Gastroesophageal sphincter (tissue), 4 donors: ENCODE measurements at regions not wholly inside any gene's neighbourhood (a gene's known extent, or its start where the extent isn't known, plus 50 kb on each side); places are given as distances from the start of the nearest gene placed in this dataset.

Source experiments
- ATAC-seq: fragments of 150-250 bp; one replicate; pipeline ENCODE4 v1.9.1; 2016; ENCODE audit warnings: mild to moderate bottlenecking, moderate library complexity
- H3K27ac ChIP-seq, 4 donors: fragments of 200-600 bp; sonication (generic) in 3 of 4; 1 replicate in 3 of 4; 2 replicates in 1 of 4; pipeline ENCODE4 v1.5.1; 2016 to 2019
- H3K27me3 ChIP-seq: fragments of 200-600 bp; sonication (generic); one replicate; pipeline ENCODE4 v1.5.1; 2019
- H3K36me3 ChIP-seq, 2 donors: fragments of 200-600 bp; sonication (generic); one replicate each; pipeline ENCODE4 v1.5.1; 2019; ENCODE audit warnings: control low read depth in 1 of 2
- H3K4me1 ChIP-seq, 3 donors: fragments of 200-600 bp; sonication (generic); 1 replicate in 2 of 3; 2 replicates in 1 of 3; pipeline ENCODE4 v1.5.1; 2016 to 2019; ENCODE audit warnings: control low read depth in 2 of 3
- H3K4me3 ChIP-seq, 2 donors: fragments of 200-600 bp; sonication (generic); one replicate each; pipeline ENCODE4 v1.5.1; 2019; ENCODE audit warnings: mild to moderate bottlenecking in 1 of 2, moderate library complexity in 1 of 2
- H3K9me3 ChIP-seq, 3 donors: fragments of 200-600 bp; sonication (generic); one replicate each; pipeline ENCODE4 v1.5.1; 2017 to 2019; ENCODE audit warnings: control low read depth in 2 of 3
- EP300 ChIP-seq: sonication (generic); formaldehyde crosslinking; IDR thresholded peaks from one replicate; pipeline ENCODE4 v1.6.1; 2017; ENCODE audit warnings: antibody characterized with exemption, mild to moderate bottlenecking
- POLR2A ChIP-seq, 2 donors: fragments of 450-650 bp; IDR thresholded peaks; one replicate each; pipeline ENCODE4 v1.6.1; 2017; ENCODE audit warnings: antibody characterized with exemption in 2 of 2, mild to moderate bottlenecking in 2 of 2, moderate library complexity in 1 of 2
- POLR2AphosphoS5 ChIP-seq: sonication (generic); formaldehyde crosslinking; IDR thresholded peaks from one replicate; pipeline ENCODE4 v1.6.1; 2017; ENCODE audit warnings: antibody characterized with exemption
- WGBS, 2 donors: methylation state at CpG; one replicate each; pipeline ENCODE4 v1.1.5; 2018; ENCODE audit warnings: low coverage in 1 of 2; 5-methylcytosine and 5-hydroxymethylcytosine counted together
- TF ChIP-seq, protein P1 (sequence below), 4 experiments: fragments of 200-600 bp in 2 of 4; fragments of 450-650 bp in 2 of 4; sonication (generic) in 1 of 4; IDR thresholded peaks; one replicate each; pipeline ENCODE4 v1.5.1; 2017 to 2019; ENCODE audit warnings: antibody characterized with exemption in 4 of 4, mild to moderate bottlenecking in 2 of 4, moderate library complexity in 2 of 4

DNA sequence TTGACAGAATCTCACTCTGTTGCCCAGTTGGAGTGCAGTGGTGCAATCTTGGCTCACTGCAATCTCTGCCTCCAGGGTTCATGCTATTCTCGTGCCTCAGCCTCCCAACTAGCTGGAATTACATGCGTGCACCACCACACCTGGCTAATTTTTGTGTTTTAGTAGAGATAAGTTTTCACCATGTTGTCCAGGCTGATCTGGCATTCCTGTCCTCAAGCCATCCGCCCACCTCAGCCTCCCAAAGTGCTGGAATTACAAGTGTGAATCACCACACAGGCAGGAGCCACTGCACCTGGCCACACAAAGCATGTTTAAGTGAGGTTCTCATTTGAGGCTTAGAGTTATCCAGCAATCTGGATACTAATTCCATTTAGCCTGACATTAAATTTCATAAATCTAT lies 180.9 kb upstream of the GRID2 start:
- WGBS, 2 donors = 81 to 100% methylated on average over 1 to 3 of the region's 3 CpGs
- Histone ChIP-seq H3K4me3 (no peak overlapping the region), H3K36me3 (no peaks in the 10 kb centered on the region), H3K4me1 (peaks cover 0 to 6% (median 0%) of the 10 kb centered on the region in 3 donors), H3K9me3 (no peaks in the 10 kb centered on the region), H3K27ac (no peak overlapping the region), H3K27me3 (no peaks in the 10 kb centered on the region)
- TF ChIP-seq EP300 = no peak
- TF ChIP-seq POLR2A (IDR thresholded peaks at IDR 0.05) = no peak
- TF ChIP-seq POLR2AphosphoS5 = no peak
- TF ChIP-seq, protein P1, sequence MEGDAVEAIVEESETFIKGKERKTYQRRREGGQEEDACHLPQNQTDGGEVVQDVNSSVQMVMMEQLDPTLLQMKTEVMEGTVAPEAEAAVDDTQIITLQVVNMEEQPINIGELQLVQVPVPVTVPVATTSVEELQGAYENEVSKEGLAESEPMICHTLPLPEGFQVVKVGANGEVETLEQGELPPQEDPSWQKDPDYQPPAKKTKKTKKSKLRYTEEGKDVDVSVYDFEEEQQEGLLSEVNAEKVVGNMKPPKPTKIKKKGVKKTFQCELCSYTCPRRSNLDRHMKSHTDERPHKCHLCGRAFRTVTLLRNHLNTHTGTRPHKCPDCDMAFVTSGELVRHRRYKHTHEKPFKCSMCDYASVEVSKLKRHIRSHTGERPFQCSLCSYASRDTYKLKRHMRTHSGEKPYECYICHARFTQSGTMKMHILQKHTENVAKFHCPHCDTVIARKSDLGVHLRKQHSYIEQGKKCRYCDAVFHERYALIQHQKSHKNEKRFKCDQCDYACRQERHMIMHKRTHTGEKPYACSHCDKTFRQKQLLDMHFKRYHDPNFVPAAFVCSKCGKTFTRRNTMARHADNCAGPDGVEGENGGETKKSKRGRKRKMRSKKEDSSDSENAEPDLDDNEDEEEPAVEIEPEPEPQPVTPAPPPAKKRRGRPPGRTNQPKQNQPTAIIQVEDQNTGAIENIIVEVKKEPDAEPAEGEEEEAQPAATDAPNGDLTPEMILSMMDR (IDR thresholded peaks at IDR 0.05) = no peak
- ATAC-seq = no peak

DNA sequence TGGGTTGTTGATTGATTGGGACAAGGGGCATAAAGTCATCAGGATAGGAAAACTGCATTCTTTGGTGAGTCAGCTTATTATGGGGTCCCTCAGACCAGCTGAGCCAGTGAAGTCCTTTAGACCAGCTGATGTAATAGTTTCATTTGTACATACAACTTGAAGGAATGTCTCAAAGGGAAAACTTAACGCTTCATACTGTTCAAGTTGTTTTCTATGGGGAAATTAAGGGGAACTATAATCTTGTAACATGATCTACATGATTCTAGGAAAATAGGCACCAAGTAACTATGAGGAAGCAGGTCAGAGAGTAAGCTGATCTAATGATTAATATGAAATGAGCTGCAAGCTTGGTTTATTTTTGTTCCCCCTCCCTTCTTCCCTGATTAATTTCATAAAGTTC lies 175.1 kb upstream of the GRID2 start:
- no peak overlapping the region for H3K27ac ChIP-seq
- H3K36me3 ChIP-seq = no peaks in the 10 kb centered on the region
- ATAC-seq = no peak
- H3K9me3 ChIP-seq = peaks cover 0 to 11% (median 0%) of the 10 kb centered on the region in 3 donors
- no peak for TF ChIP-seq EP300
- TF ChIP-seq POLR2AphosphoS5 = no peak
- TF ChIP-seq, protein P1 (IDR thresholded peaks at IDR 0.05) = no peak
- no peak for TF ChIP-seq POLR2A (IDR thresholded peaks at IDR 0.05)
- no peaks in the 10 kb centered on the region for H3K27me3 ChIP-seq
- H3K4me1 ChIP-seq = no peaks in the 10 kb centered on the region
- H3K4me3 ChIP-seq = no peak overlapping the region
- WGBS, 2 donors = 67 to 88% methylated on average over 1 of the region's 1 CpG

DNA sequence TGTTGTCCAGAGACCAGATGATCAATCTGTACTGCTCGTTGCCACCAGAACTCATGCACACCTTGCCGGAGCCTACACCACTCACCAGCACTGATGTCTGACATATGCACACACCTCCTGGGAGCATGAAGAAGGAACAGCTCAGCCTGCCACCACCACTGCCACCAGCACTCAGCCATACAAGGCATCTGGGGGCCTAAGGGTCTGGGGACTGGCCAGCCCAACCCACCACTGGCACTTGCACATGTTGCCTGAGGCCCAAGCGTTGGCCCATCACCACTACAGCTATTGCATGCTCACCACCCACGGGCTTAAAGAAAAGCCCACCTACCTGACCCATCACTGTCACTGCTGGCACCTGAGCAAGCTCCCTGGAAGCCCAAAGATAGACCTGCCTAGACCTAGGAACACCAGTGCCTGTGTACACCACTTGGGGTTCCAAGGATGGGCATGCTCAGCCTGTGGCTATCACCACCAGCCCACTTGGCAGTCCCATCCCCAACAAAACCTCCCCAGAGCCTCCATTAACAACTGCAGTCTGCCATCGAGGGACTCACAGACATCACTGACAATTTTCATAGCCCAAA lies 174.3 kb upstream of the GRID2 start:
- WGBS, 2 donors = no CpG with 5 or more reads among the region's 5 CpGs
- H3K27ac ChIP-seq = no peak overlapping the region
- no peaks in the 10 kb centered on the region for H3K4me1 ChIP-seq
- no peak overlapping the region for H3K4me3 ChIP-seq
- H3K27me3 ChIP-seq = no peaks in the 10 kb centered on the region
- peak; percentile 28 for ATAC-seq
- TF ChIP-seq, protein P1 (IDR thresholded peaks at IDR 0.05) = no peak
- no peak for TF ChIP-seq POLR2AphosphoS5
- no peak for TF ChIP-seq POLR2A (IDR thresholded peaks at IDR 0.05)
- TF ChIP-seq EP300 = no peak
- H3K36me3 ChIP-seq = no peaks in the 10 kb centered on the region
- peaks cover 0 to 11% (median 0%) of the 10 kb centered on the region in 3 donors for H3K9me3 ChIP-seq

DNA sequence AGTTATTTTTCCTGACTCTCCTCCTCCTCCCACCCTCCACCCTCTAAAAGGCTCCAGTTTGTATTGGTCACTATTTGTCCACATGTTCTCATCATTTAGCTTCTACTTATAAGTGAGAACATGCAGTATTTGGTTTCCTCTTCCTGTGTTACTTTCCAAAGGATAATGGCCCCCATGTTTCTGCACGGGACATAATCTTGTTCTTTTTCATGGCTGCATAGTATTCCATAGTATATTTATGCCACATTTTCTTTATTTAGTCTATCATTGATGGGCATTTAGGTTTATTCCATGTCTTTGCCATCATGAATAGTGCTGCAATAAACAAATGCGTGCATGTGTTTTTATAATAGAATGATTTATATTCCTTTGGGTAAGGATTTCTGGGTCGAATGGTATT lies 167.3 kb upstream of the GRID2 start:
- Histone ChIP-seq H3K36me3 (no peaks in the 10 kb centered on the region), H3K4me3 (no peak overlapping the region), H3K4me1 (no peaks in the 10 kb centered on the region), H3K9me3 (peaks cover 0 to 12% (median 0%) of the 10 kb centered on the region in 3 donors), H3K27me3 (no peaks in the 10 kb centered on the region), H3K27ac (no peak overlapping the region)
- TF ChIP-seq, protein P1 (IDR thresholded peaks at IDR 0.05) = no peak
- TF ChIP-seq POLR2A (IDR thresholded peaks at IDR 0.05) = no peak
- TF ChIP-seq EP300 = no peak
- no peak for TF ChIP-seq POLR2AphosphoS5
- ATAC-seq = no peak
- 80 to 90% methylated on average over 3 of the region's 3 CpGs for WGBS, 2 donors

DNA sequence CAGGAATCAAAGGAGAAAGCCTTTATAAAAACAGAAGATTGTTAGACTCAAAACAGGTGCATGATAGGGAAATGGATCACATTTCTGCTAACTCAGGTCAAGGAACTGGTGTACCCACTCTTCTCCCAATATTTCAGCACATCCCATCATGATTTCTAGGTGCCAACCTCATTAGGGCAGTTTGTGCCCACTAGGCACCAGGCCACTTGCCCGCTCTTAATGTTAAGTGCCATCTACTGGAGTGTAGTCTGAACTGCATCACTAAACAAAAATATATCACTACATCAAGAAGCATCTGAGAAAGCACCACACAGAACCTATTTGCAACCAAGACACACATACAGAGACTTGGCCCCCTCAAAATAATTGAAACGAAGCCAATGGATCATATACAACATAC lies 140.4 kb upstream of the GRID2 start:
- H3K4me1 ChIP-seq = no peaks in the 10 kb centered on the region
- H3K36me3 ChIP-seq = no peaks in the 10 kb centered on the region
- no peak for ATAC-seq
- H3K27ac ChIP-seq = no peak overlapping the region
- H3K4me3 ChIP-seq = no peak overlapping the region
- 86% methylated on average over 2 of the region's 2 CpGs for WGBS, 2 donors
- no peak for TF ChIP-seq POLR2A (IDR thresholded peaks at IDR 0.05)
- TF ChIP-seq EP300 = no peak
- TF ChIP-seq, protein P1 (IDR thresholded peaks at IDR 0.05) = no peak
- TF ChIP-seq POLR2AphosphoS5 = no peak
- H3K27me3 ChIP-seq = no peaks in the 10 kb centered on the region
- peaks cover 0 to 11% (median 0%) of the 10 kb centered on the region in 3 donors for H3K9me3 ChIP-seq
